Suprapubic skin (tissue), 4 donors: ENCODE measurements at regions not wholly inside any gene's neighbourhood (a gene's known extent, or its start where the extent isn't known, plus 50 kb on each side); places are given as distances from the start of the nearest gene placed in this dataset.
"Not testable (repeated sequence)": the region's sequence is repeated elsewhere in the genome, so short reads cannot be mapped to it uniquely, and the experiment has no call there.

ENCODE experiments used
- CTCF ChIP-seq, 2 donors: fragments of 200-600 bp in 1 of 2; fragments of 450-650 bp in 1 of 2; sonication (generic) in 1 of 2; IDR thresholded peaks; one replicate each; pipeline ENCODE4 v1.5.1; 2016 to 2019; ENCODE audit warnings: antibody characterized with exemption in 2 of 2, mild to moderate bottlenecking in 1 of 2, moderate library complexity in 1 of 2
- EP300 ChIP-seq: sonication (generic); formaldehyde crosslinking; IDR thresholded peaks from one replicate; pipeline ENCODE4 v1.6.1; 2017; ENCODE audit warnings: antibody characterized with exemption
- POLR2A ChIP-seq, 2 donors: fragments of 450-650 bp; IDR thresholded peaks; one replicate each; pipeline ENCODE4 v1.6.1; 2017; ENCODE audit warnings: antibody characterized with exemption in 2 of 2, mild to moderate bottlenecking in 2 of 2, moderate library complexity in 2 of 2
- POLR2AphosphoS5 ChIP-seq, 3 donors: sonication (generic); formaldehyde crosslinking; IDR thresholded peaks; one replicate each; pipeline ENCODE4 v1.6.1; 2017; ENCODE audit warnings: antibody characterized with exemption in 3 of 3

- TF ChIP-seq CTCF (IDR thresholded peaks at IDR 0.05); EP300; POLR2AphosphoS5 (IDR thresholded peaks at IDR 0.05); POLR2A (IDR thresholded peaks at IDR 0.05): not testable (repeated sequence)
Measured at GRCh38 chr6:5836597-5836996, 170.1 kb downstream of the NRN1 start.
